ENCODE measurements at regions not wholly inside any gene's neighbourhood (a gene's known extent, or its start where the extent isn't known, plus 50 kb on each side); places are given as distances from the start of the nearest gene placed in this dataset.

GRCh38 chr15:100806157-100806556 is 73.5 kb upstream of the ALDH1A3 start:
- no peak for TF ChIP-seq CTCF (IDR thresholded peaks at IDR 0.05; ENCODE audit: insufficient read depth, missing control alignments)
- FAIRE-seq (no peak), DNase-seq (ENCODE audit: insufficient read length, low spot score) (no peak)

- no peak for DNase-seq (ENCODE audit: insufficient read length, low spot score)
- FAIRE-seq, result no peak
- TF ChIP-seq CTCF (IDR thresholded peaks at IDR 0.05; ENCODE audit: insufficient read depth, missing control alignments), result no peak
Measured at GRCh38 chr15:100807028-100807427, 72.6 kb upstream of the ALDH1A3 start.

DNA sequence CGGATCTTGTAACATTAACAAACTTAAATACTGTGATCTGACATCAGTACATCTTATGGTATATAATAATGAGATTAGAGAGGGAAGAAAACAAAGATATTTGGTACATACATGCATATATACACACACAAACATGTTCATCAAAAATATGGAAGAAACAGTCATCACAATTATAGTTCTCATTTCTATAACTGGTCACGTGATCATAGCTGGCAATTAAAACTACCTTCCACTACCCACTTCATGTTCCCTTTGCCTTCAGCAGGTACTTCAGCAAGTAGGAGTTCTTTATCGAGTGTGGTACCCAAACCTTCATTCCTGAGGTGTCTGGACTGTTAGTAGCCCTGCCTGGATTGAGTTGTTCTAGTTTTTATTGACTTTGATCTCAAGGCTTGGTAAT is 70.9 kb upstream of the ALDH1A3 start:
- TF ChIP-seq CTCF (IDR thresholded peaks at IDR 0.05; ENCODE audit: insufficient read depth, missing control alignments), result no peak
- DNase-seq (ENCODE audit: insufficient read length, low spot score), result no peak
- no peak for FAIRE-seq

- DNase-seq (ENCODE audit: insufficient read length, low spot score) (no peak), FAIRE-seq (no peak)
- TF ChIP-seq CTCF (IDR thresholded peaks at IDR 0.05; ENCODE audit: insufficient read depth, missing control alignments), result no peak
Measured at GRCh38 chr15:100809151-100809550, 70.5 kb upstream of the ALDH1A3 start.

GRCh38 chr15:100809587-100809986 is 70.0 kb upstream of the ALDH1A3 start:
- no peak for TF ChIP-seq CTCF (IDR thresholded peaks at IDR 0.05; ENCODE audit: insufficient read depth, missing control alignments)
- no peak for DNase-seq (ENCODE audit: insufficient read length, low spot score)
- no peak for FAIRE-seq

DNA sequence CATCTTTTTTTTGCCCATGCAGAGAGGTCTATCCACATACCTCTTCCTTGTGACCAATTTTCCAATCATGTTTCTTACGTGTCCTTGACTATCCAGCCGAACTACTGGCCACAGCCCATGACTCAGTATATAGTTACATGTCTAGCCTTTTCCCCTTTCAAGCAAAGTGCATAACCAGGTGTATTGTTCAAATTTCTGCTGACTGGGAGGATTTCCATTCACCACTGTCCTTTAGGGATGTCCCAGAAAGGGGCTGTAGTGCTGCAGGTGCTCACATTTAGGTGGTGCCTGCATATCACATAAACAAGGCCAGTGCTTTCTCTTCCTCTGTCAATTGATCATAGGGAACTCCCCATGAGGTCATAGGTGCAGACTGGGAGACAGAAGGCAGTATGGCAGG is 69.4 kb upstream of the ALDH1A3 start:
- DNase-seq (ENCODE audit: insufficient read length, low spot score) (no peak), FAIRE-seq (no peak)

DNA sequence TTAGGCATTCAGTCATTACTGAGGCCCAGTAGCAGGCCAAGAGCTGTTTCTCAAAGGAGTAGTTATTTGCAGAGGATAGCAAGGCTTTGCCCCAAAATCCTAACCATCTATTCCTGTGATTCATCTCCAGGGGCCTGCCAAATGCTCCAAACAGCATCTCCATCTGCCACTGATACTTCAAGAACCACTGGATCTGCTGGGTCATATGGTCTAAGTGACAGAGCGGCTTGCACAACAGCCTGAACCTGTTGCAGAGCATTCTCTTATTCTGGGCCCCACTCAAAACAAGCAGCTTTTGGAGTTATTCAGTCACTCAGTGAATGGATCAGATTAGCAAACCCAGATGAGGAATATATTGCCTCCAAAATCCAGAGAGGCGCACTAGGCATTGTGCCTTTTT is 68.8 kb upstream of the ALDH1A3 start:
- TF ChIP-seq CTCF (IDR thresholded peaks at IDR 0.05; ENCODE audit: insufficient read depth, missing control alignments), result no peak
- no peak for DNase-seq (ENCODE audit: insufficient read length, low spot score)

More for the DNA sequence above, 69.4 kb upstream of the ALDH1A3 start:
- no peak for TF ChIP-seq CTCF (IDR thresholded peaks at IDR 0.05; ENCODE audit: insufficient read depth, missing control alignments)

More for the DNA sequence above, 68.8 kb upstream of the ALDH1A3 start:
- FAIRE-seq, result no peak
